GM18511 (cell line): ENCODE measurements at regions not wholly inside any gene's neighbourhood (a gene's known extent, or its start where the extent isn't known, plus 50 kb on each side); places are given as distances from the start of the nearest gene placed in this dataset.

ENCODE experiments used
- ATAC-seq: cut with Tn5 transposase; IDR thresholded peaks from one replicate; pipeline ENCODE4 v1.9.1; 2021; ENCODE audit warnings: mild to moderate bottlenecking, moderate library complexity; ENCODE audit not compliant: unreplicated experiment

GRCh38 chr4:153939570-153939969, 150.7 kb upstream of the SFRP2 start:
- ATAC-seq = no peak

- ATAC-seq = no peak
Measured at GRCh38 chr4:153938994-153939393, 150.1 kb upstream of the SFRP2 start.

- no peak for ATAC-seq
Measured at GRCh38 chr4:153937289-153937688, 148.4 kb upstream of the SFRP2 start.

GRCh38 chr4:153936121-153936520, 147.2 kb upstream of the SFRP2 start:
- no peak for ATAC-seq

- ATAC-seq = no peak
Measured at GRCh38 chr4:153934688-153935017, 145.8 kb upstream of the SFRP2 start.

- no peak for ATAC-seq
Measured at GRCh38 chr4:153933915-153934687, 145.2 kb upstream of the SFRP2 start.

GRCh38 chr4:153931804-153932203, 142.9 kb upstream of the SFRP2 start:
- ATAC-seq = no peak

- no peak for ATAC-seq
Measured at GRCh38 chr4:153929675-153930074, 140.8 kb upstream of the SFRP2 start.

- no peak for ATAC-seq
Measured at GRCh38 chr4:153927451-153927850, 138.6 kb upstream of the SFRP2 start.

- no peak for ATAC-seq
Measured at GRCh38 chr4:153922148-153922547, 133.3 kb upstream of the SFRP2 start.

GRCh38 chr4:153919667-153920066, 130.8 kb upstream of the SFRP2 start:
- no peak for ATAC-seq

GRCh38 chr4:153916273-153916755, 127.4 kb upstream of the SFRP2 start:
- peak; percentile 98 for ATAC-seq

GRCh38 chr4:153912301-153912700, 123.4 kb upstream of the SFRP2 start:
- no peak for ATAC-seq

GRCh38 chr4:153909672-153910071, 120.8 kb upstream of the SFRP2 start:
- no peak for ATAC-seq

- no peak for ATAC-seq
Measured at GRCh38 chr4:153906231-153906630, 117.3 kb upstream of the SFRP2 start.

GRCh38 chr4:153905231-153905630, 116.3 kb upstream of the SFRP2 start:
- no peak for ATAC-seq

- ATAC-seq = no peak
Measured at GRCh38 chr4:153904011-153904410, 115.1 kb upstream of the SFRP2 start.

GRCh38 chr4:153901220-153901619, 112.3 kb upstream of the SFRP2 start:
- no peak for ATAC-seq

GRCh38 chr4:153900426-153900825, 111.5 kb upstream of the SFRP2 start:
- ATAC-seq = no peak

GRCh38 chr4:153890761-153891160, 101.9 kb upstream of the SFRP2 start:
- no peak for ATAC-seq

GRCh38 chr4:153887217-153887616, 98.3 kb upstream of the SFRP2 start:
- no peak for ATAC-seq

- no peak for ATAC-seq
Measured at GRCh38 chr4:153884325-153884724, 95.4 kb upstream of the SFRP2 start.

- no peak for ATAC-seq
Measured at GRCh38 chr4:153880983-153881382, 92.1 kb upstream of the SFRP2 start.
